ENCODE measurements at regions not wholly inside any gene's neighbourhood (a gene's known extent, or its start where the extent isn't known, plus 50 kb on each side); places are given as distances from the start of the nearest gene placed in this dataset.

GRCh38 chr4:120525106-120525505, 397.4 kb downstream of the PRDM5 start:
- DNase-seq (ENCODE audit: low spot score): no peak

DNA sequence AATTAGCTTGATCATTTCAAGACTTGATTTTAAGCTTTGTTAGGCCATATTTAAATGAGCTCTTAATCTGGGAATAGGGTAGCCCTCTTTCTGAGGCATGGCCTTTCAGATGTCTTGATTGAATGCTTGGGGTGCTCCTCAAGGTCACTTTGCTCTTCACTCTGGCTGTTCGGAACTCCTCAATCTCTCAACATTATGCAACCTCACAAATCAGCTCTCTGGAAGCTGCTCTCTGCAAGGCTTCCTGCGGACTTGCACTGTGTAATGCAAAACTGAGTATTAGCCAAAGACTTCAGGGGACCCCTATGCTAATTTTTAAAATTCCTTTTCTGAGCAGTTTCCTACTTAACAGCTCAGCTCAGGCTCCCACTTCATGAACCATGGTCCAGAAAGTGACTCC, 398.3 kb downstream of the PRDM5 start:
- no peak for DNase-seq (ENCODE audit: low spot score)

GRCh38 chr4:120520761-120521160, 401.8 kb downstream of the PRDM5 start:
- no peak for DNase-seq (ENCODE audit: low spot score)

GRCh38 chr4:120517966-120518365, 404.6 kb downstream of the PRDM5 start:
- peak; percentile 73 for DNase-seq (ENCODE audit: low spot score)

DNA sequence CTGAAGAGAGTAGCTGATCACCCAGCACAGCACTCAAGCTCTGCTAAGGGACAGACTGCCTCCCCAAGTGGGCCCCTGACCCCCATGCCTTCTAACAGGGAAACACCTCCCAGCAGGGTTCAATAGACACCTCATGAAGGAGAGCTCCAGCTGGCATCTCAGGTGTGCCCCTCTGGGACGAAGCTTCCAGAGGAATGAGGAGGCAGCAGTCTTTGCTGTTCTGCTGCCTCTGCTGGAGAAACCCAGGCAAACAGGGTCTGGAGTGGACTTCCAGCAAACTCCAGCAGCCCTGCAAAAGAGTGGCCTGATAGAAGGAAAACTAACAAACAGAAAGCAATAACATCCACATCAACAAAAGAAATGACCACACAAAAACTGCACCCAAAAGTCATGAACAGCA, 412.8 kb downstream of the PRDM5 start:
- DNase-seq (ENCODE audit: low spot score): no peak

DNA sequence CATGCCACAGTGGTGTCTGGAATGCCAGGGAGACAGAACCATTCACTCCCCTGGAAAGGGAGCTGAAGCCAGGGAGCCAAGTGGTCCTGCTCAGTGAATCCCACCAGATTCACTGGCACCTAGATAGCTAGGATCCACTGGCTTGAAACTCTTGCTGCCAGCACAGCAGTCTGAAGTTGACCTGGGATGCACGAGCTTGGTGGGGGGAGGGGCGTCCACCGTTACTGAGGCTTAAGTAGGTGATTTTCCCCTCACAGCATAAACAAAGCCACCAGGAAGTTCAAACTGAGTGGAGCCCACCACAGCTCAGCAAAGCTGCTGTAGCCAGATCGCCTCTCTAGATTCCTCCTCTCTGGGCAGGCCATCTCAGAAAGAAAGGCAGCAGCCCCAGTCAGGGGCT, 413.3 kb downstream of the PRDM5 start:
- no peak for DNase-seq (ENCODE audit: low spot score)

DNA sequence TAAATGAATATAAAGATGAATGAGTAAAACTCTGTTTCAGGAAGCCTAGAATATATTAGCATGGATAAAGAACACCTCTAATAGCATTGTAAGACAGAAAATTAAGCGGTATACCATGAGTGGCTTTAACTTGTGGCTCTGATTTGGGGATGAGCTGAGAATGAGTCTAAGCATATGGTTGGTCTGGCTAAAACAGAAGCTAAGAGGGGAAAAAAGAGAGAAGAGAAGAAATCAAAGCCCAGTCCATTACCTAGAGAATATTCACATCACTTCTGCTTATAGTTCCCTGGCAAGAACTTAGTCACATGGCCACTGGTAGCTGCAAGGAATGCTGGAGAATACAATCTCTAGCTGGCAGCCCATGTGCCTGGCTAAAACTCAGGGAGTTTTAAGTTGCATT, 414.5 kb downstream of the PRDM5 start:
- no peak for DNase-seq (ENCODE audit: low spot score)

DNA sequence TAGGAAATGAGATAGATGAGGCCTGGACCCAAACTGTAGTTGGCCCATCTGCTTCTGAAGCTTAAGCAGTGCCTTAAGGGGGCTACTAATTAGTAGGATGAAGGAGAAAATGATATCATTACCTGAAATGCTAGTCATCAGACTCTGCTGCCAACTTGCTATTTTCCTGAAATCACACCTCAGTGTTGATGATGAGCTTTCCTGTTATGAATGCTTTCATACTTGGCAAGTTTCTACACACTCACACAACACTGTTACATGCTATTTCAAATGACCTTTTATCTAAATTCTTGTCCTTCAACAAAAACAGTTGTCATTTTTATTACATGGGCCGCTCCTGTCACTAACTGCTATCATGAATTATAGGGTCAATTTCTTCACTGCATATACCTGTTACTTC, 416.0 kb downstream of the PRDM5 start:
- DNase-seq (ENCODE audit: low spot score): no peak

GRCh38 chr4:120498678-120499077, 423.8 kb downstream of the PRDM5 start:
- no peak for DNase-seq (ENCODE audit: low spot score)

GRCh38 chr4:120491481-120491880, 424.8 kb upstream of the MAD2L1 start:
- no peak for DNase-seq (ENCODE audit: low spot score)

GRCh38 chr4:120481756-120482155, 415.1 kb upstream of the MAD2L1 start:
- no peak for DNase-seq (ENCODE audit: low spot score)

- DNase-seq (ENCODE audit: low spot score): no peak
Measured at GRCh38 chr4:120472447-120473131, 405.9 kb upstream of the MAD2L1 start.

DNA sequence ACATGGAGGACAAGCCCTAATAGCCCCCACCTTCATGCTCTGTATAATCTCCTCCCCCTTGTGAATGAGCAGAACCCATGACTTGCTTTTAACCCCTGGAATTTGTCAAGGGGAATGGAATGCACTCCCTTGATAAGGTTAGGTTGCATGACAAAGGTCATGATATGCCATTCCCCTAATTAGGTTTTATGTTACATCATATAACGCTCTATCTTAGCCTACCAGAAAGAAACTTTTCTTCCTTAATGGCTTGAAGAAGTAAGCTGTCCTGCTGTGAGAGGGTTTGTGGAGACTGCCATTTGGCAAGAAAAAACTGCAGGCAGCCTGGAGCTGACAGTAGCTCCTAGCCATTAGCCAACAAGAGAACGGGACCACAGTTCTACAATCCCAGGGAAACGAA, 399.8 kb upstream of the MAD2L1 start:
- DNase-seq (ENCODE audit: low spot score): no peak

GRCh38 chr4:120454788-120455187, 388.1 kb upstream of the MAD2L1 start:
- DNase-seq (ENCODE audit: low spot score): no peak

DNA sequence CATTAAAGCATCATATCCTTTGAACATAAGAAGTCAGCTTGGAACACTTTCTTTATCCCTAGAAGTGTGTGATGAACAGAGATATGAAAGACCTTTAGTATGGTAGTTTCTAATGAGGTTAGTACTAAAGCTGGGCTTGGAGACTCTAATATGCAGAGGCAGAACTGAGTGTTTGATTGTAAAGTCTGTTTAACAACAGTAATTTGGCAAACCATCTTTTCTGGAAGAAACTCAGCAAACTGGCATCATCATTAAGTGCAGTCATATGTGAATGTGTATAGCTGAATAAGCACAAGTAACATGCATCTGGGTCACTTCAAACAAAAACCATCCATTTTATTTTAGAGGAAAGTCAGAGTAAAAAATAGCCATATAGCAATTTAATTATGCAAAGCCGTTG, 385.9 kb upstream of the MAD2L1 start:
- DNase-seq (ENCODE audit: low spot score): no peak

GRCh38 chr4:120452001-120452400, 385.4 kb upstream of the MAD2L1 start:
- no peak for DNase-seq (ENCODE audit: low spot score)

DNA sequence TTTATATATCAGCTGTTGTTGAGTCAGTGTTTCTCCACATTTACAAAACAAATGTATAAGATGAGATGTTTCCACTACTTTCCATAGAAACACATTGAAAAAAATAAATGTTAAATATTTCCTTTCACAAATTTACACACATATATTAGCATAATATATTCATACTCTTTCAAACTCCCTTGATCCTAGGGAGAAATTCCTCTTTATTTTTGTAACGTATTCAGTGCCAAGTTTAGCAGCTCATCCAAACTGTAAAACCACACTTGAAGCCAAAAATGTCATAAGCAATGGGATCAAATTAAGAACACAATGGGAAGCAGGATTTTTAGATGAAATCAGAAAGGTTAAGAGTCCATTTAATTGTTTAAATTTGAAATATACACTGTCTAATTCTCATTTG, 381.1 kb upstream of the MAD2L1 start:
- DNase-seq (ENCODE audit: low spot score): no peak

DNA sequence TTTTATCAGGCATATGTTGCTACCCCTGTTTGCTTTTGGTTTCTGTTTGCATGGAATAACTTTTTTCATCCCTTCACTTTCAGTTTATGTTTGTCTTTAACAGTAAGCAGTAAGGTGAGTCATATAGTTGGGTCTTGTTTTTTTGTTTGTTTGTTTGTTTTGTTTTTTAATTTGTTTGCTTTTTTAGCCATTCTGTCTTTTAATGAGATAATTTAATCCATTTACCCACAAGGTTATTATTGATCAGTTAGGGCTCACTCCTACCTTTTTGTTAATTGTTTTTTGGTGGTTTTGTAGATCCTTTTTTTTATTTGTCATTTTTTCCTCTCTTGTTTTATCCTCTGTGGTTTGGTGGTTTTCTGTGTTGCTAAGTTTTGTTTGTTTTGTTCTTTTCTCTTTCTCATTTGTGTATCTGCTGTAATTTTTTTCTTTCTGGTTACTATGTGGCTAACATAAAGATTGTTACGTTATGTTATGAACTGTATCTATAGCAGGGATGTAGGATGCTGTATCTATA, 379.5 kb upstream of the MAD2L1 start:
- DNase-seq (ENCODE audit: low spot score): no peak

DNA sequence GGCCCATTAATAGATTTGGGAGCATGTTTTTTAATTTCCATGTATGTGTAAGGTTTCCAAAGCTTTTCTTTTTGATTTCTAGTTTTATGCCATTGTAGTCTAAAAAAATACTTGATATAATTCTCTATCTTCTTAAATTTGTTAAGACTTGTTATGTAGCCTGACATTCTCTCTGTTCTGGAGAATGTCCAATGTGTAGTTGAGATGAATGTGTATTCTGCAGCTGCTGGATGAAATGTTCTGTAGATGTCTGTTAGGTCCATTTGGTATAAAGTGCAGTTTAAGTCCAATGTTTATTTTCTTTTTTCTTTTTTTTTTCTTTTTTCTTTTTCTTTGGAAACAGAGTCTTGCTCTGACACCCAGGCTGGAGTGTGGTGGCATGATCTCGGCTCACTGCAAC, 378.5 kb upstream of the MAD2L1 start:
- no peak for DNase-seq (ENCODE audit: low spot score)

DNA sequence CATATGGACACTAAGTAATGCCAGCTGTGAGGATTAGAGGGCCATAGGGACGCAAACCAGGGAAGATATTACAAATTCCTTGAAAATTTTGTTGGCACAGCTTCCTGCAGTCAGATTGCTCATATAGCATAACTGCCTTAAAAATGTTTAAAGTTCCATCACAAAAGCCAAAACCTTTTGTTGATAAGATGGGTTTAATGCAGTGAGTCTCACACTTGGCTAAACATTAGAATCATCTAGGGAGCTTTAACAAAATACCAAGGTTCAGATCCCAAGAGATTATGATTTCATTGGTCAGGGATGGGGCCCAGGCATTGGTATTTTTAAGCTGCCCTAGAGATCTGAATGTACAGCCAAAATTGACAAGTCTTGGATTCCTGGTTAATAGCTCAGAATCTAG, 376.5 kb upstream of the MAD2L1 start:
- no peak for DNase-seq (ENCODE audit: low spot score)

DNA sequence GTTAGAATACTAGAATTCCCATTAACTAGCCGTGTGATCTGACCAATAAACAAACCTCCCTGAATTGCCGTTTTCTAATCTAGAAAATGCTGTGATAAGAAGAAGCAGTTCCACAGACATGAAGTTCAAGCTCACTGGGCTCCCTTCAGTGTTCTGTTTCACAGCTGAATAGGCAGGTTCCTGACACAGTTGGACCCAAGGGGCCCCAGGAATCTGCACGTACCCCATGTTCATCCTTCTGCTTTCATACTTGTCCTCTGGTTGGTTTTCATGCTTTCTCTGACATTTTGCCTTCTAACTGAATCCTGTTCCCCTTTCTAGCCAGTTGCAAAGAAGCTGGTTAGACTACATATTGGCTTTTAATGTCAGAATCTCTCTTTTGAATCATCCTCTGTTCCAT, 374.1 kb upstream of the MAD2L1 start:
- no peak for DNase-seq (ENCODE audit: low spot score)

- no peak for DNase-seq (ENCODE audit: low spot score)
Measured at GRCh38 chr4:120435179-120435578, 368.5 kb upstream of the MAD2L1 start.

DNA sequence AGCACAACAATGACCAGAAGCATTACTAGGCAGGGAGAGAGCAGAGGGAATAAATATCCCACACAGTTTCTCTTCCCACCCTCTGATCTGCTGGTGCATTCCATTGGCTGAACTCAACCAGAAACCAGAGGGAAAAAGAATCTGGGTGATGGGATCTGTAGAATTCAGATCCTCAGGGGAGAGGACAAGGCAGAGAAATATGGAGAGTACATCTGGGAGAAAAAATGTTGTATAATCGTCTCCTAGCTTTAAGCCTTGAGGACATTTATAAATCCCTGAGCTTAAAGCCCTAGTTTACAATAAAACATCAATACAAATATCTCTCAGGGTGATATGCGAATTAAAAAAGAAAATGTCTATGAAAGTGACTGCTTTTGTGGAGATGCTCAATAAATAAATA, 368.1 kb upstream of the MAD2L1 start:
- no peak for DNase-seq (ENCODE audit: low spot score)

DNA sequence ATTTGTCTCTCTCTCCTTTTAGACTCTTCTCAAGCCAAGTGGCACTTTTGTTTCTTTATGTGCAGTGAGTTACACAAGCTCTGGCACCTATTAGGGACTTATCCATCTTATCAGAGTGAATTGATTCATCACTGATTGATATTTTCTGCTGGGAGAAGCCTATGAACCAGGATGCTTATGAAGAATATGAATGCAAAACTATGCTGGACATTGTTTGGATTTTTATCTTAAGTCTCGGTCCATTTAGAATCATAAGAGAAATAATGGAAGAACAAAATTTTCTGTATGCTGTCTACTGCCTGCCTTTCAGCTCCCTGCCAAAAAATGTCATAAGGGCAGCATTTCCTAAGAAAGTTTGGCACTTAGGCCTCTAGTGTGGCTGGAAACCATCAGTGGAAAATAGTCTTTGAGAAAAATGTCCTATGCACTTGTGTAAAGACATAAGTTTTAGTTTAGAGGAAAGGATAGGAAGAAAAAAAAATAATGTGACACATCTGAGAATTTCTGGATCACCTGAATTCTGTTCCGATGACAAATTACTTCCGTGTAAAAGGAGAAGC, 365.7 kb upstream of the MAD2L1 start:
- no peak for DNase-seq (ENCODE audit: low spot score)
